Lower leg skin (tissue), 4 donors: ENCODE measurements at regions not wholly inside any gene's neighbourhood (a gene's known extent, or its start where the extent isn't known, plus 50 kb on each side); places are given as distances from the start of the nearest gene placed in this dataset.

ENCODE experiments used
- DNase-seq, 2 donors: peaks; one replicate each; pipeline ENCODE4 v3.0.0-alpha.2; 2019; ENCODE audit warnings: low spot score in 2 of 2
- H3K4me3 ChIP-seq: fragments of 200-600 bp; sonication (generic); 2 replicates; pipeline ENCODE4 v1.5.1; 2017; ENCODE audit warnings: mild to moderate bottlenecking, low read depth; ENCODE audit not compliant: poor library complexity, severe bottlenecking
- POLR2A ChIP-seq, 2 donors: fragments of 450-650 bp; IDR thresholded peaks; one replicate each; pipeline ENCODE4 v1.6.1; 2016 to 2017; ENCODE audit warnings: antibody characterized with exemption in 2 of 2, mild to moderate bottlenecking in 1 of 2, moderate library complexity in 1 of 2
- WGBS, 2 donors: methylation state at CpG; one replicate each; pipeline ENCODE4 v1.1.5; 2018; 5-methylcytosine and 5-hydroxymethylcytosine counted together
- intact Hi-C: fragments of 100-400 bp; cut with DNase I; formaldehyde crosslinking; loops from one replicate; pipeline ENCODE4 v1.15.0; 2023; ENCODE audit warnings: low total_unique reads
- TF ChIP-seq, protein P1 (sequence below), 3 donors: fragments of 450-650 bp; IDR thresholded peaks; one replicate each; pipeline ENCODE4 v1.5.1; 2016; ENCODE audit warnings: antibody characterized with exemption in 3 of 3, mild to moderate bottlenecking in 3 of 3, moderate library complexity in 2 of 3

DNA sequence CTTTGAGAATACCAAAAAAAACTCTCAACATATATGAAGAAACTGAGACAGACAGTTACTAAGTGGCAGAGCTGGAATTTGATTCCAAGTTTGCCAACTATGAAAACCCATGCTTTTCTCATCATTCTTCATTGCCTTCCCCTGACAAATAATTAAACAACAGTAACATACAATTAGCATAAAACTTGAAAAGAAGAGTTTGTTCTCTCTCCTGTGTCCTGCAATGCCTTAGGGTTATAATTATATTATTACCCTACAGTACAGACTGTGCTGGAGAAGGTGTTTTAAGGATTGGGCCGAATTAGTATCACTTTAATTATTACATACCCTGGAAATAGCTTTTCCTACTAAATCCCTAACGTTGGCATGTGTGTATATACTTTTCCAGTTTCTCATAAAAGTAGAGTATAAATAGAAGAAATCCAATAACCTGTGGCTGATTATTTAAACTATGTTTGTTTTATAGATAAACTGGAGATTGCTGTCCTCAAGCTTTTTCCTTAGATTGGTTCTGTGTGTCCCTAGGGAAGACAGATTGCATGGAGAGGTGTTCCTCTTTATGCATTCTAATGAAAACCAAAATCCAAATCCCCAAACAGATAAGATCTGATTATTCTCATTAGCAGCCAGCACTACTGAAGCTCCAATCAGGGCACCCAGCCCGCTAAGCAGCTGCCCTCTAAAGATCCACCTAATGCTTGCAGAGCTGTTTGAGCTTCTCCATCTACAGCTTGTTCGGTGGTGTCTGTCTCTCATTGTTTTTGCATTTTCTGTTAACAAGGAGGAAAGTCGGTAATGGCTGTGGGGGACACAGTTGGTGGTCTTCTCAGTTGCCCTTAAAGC, 156.3 kb downstream of the TM2D1 start:
- intact Hi-C loops = no loop called here
- TF ChIP-seq, protein P1, sequence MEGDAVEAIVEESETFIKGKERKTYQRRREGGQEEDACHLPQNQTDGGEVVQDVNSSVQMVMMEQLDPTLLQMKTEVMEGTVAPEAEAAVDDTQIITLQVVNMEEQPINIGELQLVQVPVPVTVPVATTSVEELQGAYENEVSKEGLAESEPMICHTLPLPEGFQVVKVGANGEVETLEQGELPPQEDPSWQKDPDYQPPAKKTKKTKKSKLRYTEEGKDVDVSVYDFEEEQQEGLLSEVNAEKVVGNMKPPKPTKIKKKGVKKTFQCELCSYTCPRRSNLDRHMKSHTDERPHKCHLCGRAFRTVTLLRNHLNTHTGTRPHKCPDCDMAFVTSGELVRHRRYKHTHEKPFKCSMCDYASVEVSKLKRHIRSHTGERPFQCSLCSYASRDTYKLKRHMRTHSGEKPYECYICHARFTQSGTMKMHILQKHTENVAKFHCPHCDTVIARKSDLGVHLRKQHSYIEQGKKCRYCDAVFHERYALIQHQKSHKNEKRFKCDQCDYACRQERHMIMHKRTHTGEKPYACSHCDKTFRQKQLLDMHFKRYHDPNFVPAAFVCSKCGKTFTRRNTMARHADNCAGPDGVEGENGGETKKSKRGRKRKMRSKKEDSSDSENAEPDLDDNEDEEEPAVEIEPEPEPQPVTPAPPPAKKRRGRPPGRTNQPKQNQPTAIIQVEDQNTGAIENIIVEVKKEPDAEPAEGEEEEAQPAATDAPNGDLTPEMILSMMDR (IDR thresholded peaks at IDR 0.05) = no peak
- no peak for TF ChIP-seq POLR2A (IDR thresholded peaks at IDR 0.05)
- DNase-seq = no peak
- no peak overlapping the region for H3K4me3 ChIP-seq
- 40 to 50% methylated on average over 5 of the region's 5 CpGs for WGBS, 2 donors

DNA sequence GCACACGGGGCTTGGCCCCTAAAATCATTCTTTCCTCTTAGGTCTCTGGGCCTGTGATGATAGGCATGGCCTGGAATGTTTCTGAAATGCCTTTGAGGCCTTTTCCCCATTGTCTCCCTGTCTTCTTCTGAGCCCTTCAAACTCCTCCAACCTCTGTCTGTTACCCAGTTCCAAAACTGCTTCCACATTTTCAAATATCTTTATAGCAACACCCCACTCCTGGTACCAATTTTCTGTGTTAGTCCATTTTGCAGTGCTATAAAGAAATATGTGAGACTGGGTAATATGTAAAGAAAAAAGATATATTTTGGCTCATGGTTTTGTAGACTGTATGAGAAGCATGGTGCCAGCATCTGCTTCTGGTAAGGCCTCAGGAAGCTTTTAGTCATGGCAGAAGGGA, 158.8 kb downstream of the TM2D1 start:
- TF ChIP-seq, protein P1 (IDR thresholded peaks at IDR 0.05) = no peak
- no peak overlapping the region for H3K4me3 ChIP-seq
- intact Hi-C loops = no loop called here
- DNase-seq = no peak
- 100% methylated on average over 1 of the region's 1 CpG for WGBS, 2 donors

DNA sequence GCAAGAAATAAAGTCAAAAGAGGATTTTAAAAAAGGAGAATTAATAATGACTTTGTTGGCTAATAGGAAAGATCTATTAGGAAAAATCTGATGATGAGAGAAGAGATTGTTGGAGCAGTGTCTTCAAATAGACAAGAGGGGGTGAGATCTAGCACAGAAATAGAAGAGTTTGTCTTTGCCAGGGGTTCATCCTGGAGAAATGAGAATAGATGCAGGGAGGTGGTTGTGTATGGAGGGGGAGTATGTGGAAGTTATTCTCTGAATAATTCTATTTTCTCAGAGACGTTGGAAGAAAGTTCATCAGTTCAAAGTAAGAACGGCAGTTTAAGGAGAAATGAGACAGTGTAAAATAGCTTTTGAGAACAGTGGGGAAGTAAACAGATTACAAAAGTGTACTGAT, 161.3 kb downstream of the TM2D1 start:
- TF ChIP-seq, protein P1 (IDR thresholded peaks at IDR 0.05) = no peak
- no peak for TF ChIP-seq POLR2A (IDR thresholded peaks at IDR 0.05)
- intact Hi-C loops = no loop called here
- H3K4me3 ChIP-seq = no peak overlapping the region
- DNase-seq = no peak
- WGBS, 2 donors = 81 to 91% methylated on average over 2 of the region's 2 CpGs

DNA sequence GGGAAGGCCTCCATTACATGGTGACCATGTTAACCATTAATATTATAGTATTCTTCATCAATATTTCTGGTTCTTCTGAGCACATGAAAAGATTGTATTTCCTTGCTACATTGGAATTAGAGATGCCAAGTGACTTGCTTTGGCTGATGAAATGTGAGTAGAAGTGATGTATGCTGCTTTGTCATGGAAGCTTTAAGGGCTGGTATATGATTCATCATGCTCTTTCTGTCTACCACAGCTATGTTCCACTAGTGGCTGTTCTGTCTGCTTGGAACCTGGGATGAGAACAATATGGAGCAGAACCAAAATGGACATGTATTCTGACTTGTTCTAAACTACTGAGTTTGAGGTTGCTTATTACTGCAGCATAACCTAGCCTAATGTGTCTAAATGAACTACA, 163.3 kb downstream of the TM2D1 start:
- no peak for DNase-seq
- no peak overlapping the region for H3K4me3 ChIP-seq
- intact Hi-C loops = no loop called here
- no peak for TF ChIP-seq POLR2A (IDR thresholded peaks at IDR 0.05)
- TF ChIP-seq, protein P1 (IDR thresholded peaks at IDR 0.05) = no peak

DNA sequence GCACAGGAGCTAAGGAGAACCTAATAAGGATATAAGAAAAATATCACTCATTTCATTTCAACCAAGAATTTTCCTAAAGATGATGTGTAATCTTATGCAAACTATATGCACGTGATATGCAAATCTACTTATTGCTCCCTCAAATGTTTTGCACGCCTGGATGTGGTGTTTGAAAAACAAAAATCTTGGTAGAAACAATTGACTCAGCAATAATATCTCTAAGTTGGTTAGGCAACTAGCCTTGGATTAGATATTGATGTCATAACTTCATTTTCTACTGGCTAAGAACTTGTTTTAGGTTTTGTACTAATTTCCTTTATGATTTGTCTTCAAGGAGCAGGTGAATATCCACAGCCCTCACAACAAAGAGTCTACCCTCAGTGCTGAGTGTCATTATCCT, 164.6 kb downstream of the TM2D1 start:
- intact Hi-C loops = no loop called here
- WGBS, 2 donors = 90 to 93% methylated on average over 2 of the region's 2 CpGs
- DNase-seq = no peak
- H3K4me3 ChIP-seq = no peak overlapping the region
- TF ChIP-seq, protein P1 (IDR thresholded peaks at IDR 0.05) = no peak

DNA sequence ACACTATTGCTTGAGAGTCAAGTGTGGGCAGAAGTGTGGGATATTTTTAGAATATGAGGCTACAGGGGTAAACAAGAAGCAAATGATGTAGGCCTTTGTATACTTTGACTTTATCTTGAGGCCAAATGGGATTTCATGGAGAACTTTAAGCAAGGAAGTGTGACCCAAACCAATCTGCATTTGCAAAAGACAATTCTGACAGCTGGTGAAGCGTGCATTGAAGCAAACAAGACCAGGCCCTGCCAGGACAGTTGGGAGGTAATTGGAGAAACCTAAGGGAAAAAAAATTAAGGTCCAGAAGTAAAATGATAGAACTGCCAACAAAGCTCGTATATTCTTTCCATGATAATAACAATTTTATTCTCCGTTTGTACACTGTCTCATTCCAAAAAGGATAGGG, 168.3 kb downstream of the TM2D1 start:
- intact Hi-C loops = no loop called here
- 85 to 96% methylated on average over 3 of the region's 3 CpGs for WGBS, 2 donors
- TF ChIP-seq, protein P1 (IDR thresholded peaks at IDR 0.05) = no peak
- TF ChIP-seq POLR2A (IDR thresholded peaks at IDR 0.05) = no peak

More for the DNA sequence above, 168.3 kb downstream of the TM2D1 start:
- no peak for DNase-seq
- no peak overlapping the region for H3K4me3 ChIP-seq
